GM19467 (cell line): ENCODE measurements at regions not wholly inside any gene's neighbourhood (a gene's known extent, or its start where the extent isn't known, plus 50 kb on each side); places are given as distances from the start of the nearest gene placed in this dataset.
"Not testable (repeated sequence)": the region's sequence is repeated elsewhere in the genome, so short reads cannot be mapped to it uniquely, and the experiment has no call there.

Experiments used
- ATAC-seq: cut with Tn5 transposase; IDR thresholded peaks from one replicate; pipeline ENCODE4 v1.9.1; 2021; ENCODE audit warnings: mild to moderate bottlenecking, moderate library complexity; ENCODE audit not compliant: unreplicated experiment

DNA sequence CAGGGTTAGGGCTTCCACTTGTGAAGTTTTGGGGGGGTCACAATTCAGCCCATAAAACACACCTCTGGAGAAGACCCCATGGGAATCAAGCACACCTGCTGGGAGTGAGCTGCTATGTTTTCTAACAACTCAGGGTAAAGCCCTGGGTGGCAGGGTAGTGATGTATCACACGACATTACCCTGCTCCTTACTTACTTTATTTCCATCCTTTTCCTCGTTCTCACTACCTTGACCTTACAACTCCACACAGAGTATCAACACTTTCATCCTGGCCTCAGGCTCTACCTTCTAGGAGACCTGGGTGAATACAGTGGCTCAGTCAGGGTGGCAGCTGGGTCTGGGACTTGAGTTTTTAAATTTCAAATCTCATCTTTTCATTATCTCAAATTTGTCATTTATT is 290.3 kb downstream of the CYRIA start:
- no peak for ATAC-seq

DNA sequence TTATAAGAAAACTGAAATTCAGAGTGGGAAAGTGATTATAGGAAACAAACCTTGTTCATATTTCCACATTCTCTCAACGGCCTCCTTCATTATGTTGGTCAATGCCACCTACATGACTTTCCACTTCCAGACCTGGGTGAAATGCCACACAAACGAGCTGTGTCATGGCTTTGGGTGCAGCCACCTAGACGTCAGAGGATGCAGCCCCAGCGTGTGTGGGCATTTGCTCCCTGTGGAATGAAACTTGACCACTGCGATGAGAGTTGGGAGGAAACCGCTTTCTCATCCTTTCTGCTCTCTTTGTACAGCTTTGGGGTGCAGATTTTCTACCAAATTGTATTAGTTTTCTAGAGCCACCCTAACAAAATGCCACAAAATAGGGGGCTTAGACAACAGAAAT is 291.0 kb downstream of the CYRIA start:
- no peak for ATAC-seq

GRCh38 chr2:16373341-16373740 is 292.3 kb downstream of the CYRIA start:
- ATAC-seq: no peak

DNA sequence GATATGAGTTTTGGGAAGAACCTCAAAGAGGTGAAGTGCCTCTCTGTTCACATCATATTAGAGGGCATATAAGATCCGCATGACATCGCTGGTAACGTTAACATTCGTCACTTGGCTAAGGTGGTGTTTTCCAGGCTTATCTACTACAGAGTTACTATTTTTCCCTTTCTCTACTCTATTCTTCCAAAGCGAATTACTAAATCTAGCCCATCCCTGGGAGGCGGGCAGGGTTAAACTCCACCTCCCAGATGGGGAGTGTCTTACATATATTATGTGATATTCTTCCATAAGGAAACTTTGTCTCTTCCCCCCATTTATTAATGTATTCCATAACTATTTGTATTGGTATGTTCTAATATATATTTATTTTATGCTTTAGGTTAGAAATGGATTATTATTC is 293.9 kb downstream of the CYRIA start:
- no peak for ATAC-seq

- no peak for ATAC-seq
Measured at GRCh38 chr2:16368951-16369350, 296.7 kb downstream of the CYRIA start.

GRCh38 chr2:16368328-16368727 is 297.3 kb downstream of the CYRIA start:
- no peak for ATAC-seq

- no peak for ATAC-seq
Measured at GRCh38 chr2:16365366-16365765, 300.3 kb downstream of the CYRIA start.

- no peak for ATAC-seq
Measured at GRCh38 chr2:16363581-16363980, 302.1 kb downstream of the CYRIA start.

GRCh38 chr2:16362611-16363010 is 303.0 kb downstream of the CYRIA start:
- ATAC-seq: no peak

- no peak for ATAC-seq
Measured at GRCh38 chr2:16361261-16361995, 304.2 kb downstream of the CYRIA start.

DNA sequence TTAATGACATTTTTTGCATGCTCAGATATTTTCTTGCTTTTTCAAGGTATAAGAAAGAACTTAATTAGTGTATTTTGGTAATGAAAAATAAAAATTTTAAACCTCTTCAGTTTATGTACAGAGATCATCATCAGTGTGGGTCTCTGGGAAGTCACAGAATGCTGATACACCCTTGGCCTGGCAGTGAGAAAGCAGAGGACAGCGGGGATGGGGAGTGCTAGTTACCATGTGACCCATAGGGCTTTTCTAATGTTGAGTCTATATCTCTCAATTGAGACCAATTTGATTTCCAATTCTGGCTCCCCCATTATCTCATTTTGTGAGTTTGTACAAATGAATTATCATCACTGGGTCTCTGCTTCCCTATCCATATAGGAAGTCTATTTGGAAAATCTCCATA is 305.7 kb downstream of the CYRIA start:
- ATAC-seq: no peak

DNA sequence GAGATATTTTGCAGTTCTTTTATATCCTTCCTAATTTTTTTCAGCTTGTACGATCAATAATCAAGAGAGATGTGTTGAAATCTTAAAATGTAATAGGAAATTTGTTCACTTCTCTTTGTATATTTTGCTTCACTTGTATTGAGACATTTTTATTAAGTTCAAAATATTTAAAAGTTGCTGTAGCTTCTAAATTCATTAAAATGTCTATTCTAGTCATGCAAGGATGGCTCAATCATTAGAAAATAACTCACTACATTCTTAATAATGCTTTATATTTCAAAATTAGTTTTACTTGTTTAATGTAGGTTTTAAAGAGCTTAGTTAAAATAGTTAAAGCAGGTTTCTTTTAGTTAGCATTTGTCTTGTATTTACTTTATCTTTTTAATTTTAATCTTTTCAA is 308.4 kb downstream of the CYRIA start:
- ATAC-seq: no peak

- no peak for ATAC-seq
Measured at GRCh38 chr2:16351541-16351940, 314.1 kb downstream of the CYRIA start.

DNA sequence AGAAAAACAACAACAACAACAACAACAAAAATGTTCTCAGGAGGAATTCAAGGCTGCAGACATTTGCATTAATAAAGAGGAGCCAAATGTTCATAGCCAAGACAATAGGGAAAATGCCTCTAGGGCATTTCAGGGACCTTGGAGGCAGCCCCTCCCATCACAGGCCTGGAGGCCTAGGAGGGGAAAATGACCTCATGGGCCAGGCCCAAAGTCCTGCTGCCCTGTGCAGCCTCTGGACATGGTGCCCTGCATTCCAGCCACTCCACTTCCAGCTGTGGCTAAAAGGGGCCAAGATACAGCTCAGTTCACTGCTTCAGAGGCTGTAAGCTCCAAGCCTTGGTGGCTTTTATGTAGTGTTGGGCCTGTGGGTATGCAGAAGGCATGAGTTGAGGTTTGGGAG is 314.5 kb downstream of the CYRIA start:
- no peak for ATAC-seq

DNA sequence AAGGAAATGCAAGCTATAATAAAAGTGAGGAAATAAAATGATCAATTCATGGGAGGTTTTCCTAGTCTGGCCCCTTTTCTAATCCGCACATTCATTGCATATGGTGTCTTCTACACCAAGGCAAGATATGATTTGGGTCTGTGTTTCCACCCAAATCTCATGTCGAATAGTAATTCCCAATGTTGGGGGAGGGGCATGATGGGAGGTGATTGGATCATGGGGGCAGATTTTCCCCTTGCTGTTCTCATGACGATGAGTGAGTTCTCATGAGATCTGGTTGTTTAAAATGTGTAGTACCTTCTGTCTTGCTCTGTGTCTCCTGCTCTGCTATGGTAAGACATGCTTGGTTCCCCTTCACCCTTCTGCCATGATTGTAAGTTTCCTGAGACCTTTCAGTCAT is 315.4 kb downstream of the CYRIA start:
- ATAC-seq: no peak

- no peak for ATAC-seq
Measured at GRCh38 chr2:16349811-16350210, 315.8 kb downstream of the CYRIA start.

GRCh38 chr2:16348821-16349515 is 316.7 kb downstream of the CYRIA start:
- ATAC-seq: no peak

DNA sequence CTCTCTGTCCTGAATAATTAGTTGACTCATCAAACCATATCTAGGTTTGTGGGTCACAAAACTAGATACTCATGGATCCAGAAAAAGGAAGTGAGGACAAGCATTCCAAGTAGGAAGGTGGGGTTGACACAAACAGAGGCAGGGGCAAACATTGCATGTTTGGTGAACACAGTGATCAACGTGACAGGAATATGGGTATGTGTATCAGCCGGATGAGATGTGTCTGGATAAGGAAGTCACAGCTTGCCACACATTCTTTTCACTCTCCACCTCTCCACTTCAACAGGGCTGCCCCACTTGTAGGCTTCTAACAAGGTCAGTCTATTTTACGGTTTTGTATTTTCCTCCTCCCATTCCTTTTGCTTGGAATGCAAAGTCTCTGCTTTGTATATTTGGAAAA is 319.0 kb downstream of the CYRIA start:
- no peak for ATAC-seq

DNA sequence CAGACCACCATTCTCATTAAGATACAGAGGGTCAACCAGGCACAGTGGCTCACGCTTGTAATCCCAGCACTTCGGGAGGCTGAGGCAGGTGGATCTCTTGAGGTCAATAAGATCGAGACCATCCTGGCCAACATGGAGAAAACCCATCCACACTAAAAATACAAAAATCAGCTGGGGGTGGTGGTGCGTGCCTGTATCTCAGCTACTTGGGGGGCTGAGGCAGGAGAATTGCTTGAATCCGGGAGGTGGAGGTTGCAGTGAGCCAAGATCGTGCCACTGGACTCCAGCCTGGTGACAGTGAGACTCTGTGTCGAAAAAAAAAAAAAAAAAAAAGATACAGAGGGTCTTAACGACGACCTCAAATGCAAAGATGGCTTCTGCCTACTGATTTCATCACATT is 320.4 kb downstream of the CYRIA start:
- not testable (repeated sequence) for ATAC-seq

DNA sequence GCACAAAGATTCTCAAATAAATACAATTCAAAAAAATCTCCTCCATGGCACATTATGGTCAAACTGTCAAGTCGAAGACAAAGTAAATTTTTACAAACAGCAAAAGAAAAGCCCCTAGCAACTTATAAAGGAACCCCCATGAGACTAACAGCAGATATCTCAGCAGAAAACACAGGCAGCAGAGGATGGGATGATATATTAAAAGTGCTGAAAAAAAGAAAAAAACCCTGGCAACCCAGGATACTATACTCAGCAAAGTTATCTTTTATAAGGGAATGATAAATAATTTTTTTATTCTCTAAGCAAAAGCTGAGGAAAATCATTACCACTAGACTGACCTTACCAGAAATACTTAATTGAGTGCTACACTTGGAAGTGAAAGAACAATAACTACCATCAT is 326.4 kb downstream of the CYRIA start:
- ATAC-seq: no peak

DNA sequence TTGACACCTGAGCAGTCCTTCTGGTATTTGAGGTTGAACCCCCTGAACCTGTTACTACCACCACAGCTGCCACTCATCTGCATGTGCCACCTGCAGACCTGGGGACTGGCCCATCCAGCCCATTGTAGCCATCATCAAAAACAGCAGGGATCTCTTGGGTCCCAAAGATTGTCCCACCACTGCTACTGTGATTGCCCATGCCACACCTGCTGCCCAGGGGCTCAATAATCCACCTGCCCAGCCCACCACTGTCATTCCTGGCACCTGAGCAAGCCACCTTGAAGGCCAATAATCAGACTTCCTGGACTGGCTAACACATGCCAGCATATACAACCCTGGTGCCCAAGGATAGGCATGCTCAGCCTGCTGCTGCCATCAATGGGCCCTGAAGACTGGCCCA is 327.6 kb downstream of the CYRIA start:
- ATAC-seq: no peak

DNA sequence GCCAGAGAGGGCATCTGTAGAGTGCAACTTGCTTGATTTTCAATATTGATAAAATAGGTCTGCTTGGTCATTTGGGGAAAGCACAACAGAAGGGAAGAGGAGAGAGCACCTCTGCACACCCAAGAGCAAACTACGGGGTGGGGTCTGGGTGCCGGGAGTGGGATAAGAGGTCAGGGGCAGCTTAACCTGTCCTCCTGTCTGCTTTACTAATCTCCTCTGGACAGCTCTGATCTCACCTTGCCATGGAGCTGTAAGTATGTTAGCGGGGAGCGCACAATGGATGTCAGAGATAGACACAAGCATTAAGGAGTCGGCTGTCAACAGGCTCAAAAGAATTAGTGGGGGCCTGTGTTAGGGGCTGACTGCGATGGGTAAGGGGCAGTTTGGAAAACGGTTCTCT is 328.7 kb downstream of the CYRIA start:
- no peak for ATAC-seq

DNA sequence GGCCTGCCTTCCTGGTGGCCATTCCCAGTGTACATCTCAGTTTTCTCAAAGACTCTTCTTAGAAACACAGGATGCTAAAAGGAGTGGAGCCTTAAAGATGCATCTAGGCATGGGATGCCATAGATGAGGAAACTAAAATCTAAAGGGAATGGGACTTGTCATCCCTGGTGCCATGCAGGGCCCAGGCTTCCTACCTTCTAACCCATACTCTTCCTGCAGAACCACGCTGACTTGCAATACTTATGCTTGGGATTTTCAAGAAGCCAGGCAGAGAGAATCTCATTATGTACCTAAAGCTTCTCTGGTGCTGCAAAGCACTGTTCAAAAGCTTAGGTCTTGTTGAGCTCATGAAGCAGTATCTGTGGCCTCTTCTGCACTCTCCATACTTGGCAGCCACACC is 329.1 kb downstream of the CYRIA start:
- ATAC-seq: no peak
